HepG2 (cell line): ENCODE measurements at regions not wholly inside any gene's neighbourhood (a gene's known extent, or its start where the extent isn't known, plus 50 kb on each side); places are given as distances from the start of the nearest gene placed in this dataset.
"Not testable (repeated sequence)": the region's sequence is repeated elsewhere in the genome, so short reads cannot be mapped to it uniquely, and the experiment has no call there.

Source experiments
- ATAC-seq: fragments of 200-7000 bp; cut with Tn5 transposase; 3 replicates; pipeline ENCODE4 v1.9.1; 2020; ENCODE audit warnings: mild to moderate bottlenecking, moderate library complexity
- BruUV-seq: library from RNA; stranded (reverse); fragments of 400-500 nt; replicated peaks from 2 replicates; lab custom pipeline; 2021; lab: Mats Ljungman, UMichigan
- CTCF ChIA-PET: fragments of 300-600 bp; formaldehyde crosslinking; extraction: SDS; loops from one replicate; lab custom pipeline; 2021; ENCODE audit warnings: low total read pairs, inconsistent platforms, low intra/inter-chr PET ratio; lab: Yijun Ruan, JAX
- POLR2A ChIA-PET: fragments of 350-600 bp; sonication (Branson Sonifier 250); formaldehyde crosslinking; loops from one replicate; lab custom pipeline; 2020; ENCODE audit warnings: antibody characterized with exemption, inconsistent platforms; lab: Yijun Ruan, JAX
- DNase-seq: peaks from one replicate; pipeline ENCODE4 v3.0.0-alpha.2; 2015; ENCODE audit warnings: low spot score
- FAIRE-seq: peaks from 3 replicates; lab custom pipeline; 2011; peaks lifted over from hg19 to GRCh38; lab: Jason Lieb, UNC
- H2AFZ ChIP-seq: one replicate; pipeline ENCODE4 v1.6.1; 2011; ENCODE audit warnings: low read length, inconsistent platforms
- H3K27ac ChIP-seq: fragments of 300-600 bp; 3 replicates; pipeline ENCODE4 v1.8.0; 2011; ENCODE audit warnings: mixed run types, mild to moderate bottlenecking, mixed read lengths, low read length, inconsistent platforms; ENCODE audit not compliant: insufficient read depth; ENCODE audit errors: extremely low read length
- H3K27me3 ChIP-seq, 2 experiments: fragments of 200-600 bp in 1 of 2; 2 replicates in 1 of 2; 3 replicates in 1 of 2; pipeline versions ENCODE4 v1.6.0 to v1.8.0; 2011; ENCODE audit warnings: low read length in 2 of 2, mild to moderate bottlenecking in 2 of 2, moderate library complexity in 2 of 2, inconsistent platforms in 1 of 2; ENCODE audit not compliant: insufficient read depth in 2 of 2, control insufficient read depth in 1 of 2
- H3K36me3 ChIP-seq, 2 experiments: fragments of 200-600 bp in 1 of 2; replicated peaks in 1 of 2; 2 replicates in 1 of 2; 3 replicates in 1 of 2; pipeline versions ENCODE4 v1.5.1 to v1.8.0; 2011; ENCODE audit warnings: low read length in 2 of 2, inconsistent platforms in 1 of 2; ENCODE audit not compliant: insufficient read depth in 2 of 2, control insufficient read depth in 1 of 2
- H3K4me1 ChIP-seq: 2 replicates; pipeline ENCODE4 v1.5.1; 2012; ENCODE audit warnings: low read length, inconsistent platforms; ENCODE audit not compliant: insufficient read depth
- H3K4me2 ChIP-seq: 2 replicates; pipeline ENCODE4 v1.6.0; 2011; ENCODE audit warnings: low read depth, low read length, inconsistent platforms
- H3K4me3 ChIP-seq, 3 experiments: fragments of 200-600 bp in 1 of 3; sonication (generic), shearing (Covaris generic) in 1 of 3; replicated peaks in 1 of 3; 2 replicates each; pipeline ENCODE4 v1.5.1; 2011 to 2016; ENCODE audit warnings: low read length in 3 of 3, inconsistent platforms in 2 of 3, low read depth in 2 of 3, mild to moderate bottlenecking in 2 of 3, control low read depth in 1 of 3, mixed read lengths in 1 of 3; ENCODE audit not compliant: insufficient read depth in 1 of 3
- H3K79me2 ChIP-seq: one replicate; pipeline ENCODE4 v1.6.1; 2011; ENCODE audit warnings: low read length, inconsistent platforms; ENCODE audit not compliant: insufficient read depth
- H3K9ac ChIP-seq: 2 replicates; pipeline ENCODE4 v1.6.0; 2011; ENCODE audit warnings: mild to moderate bottlenecking, low read depth, low read length, inconsistent platforms; ENCODE audit not compliant: insufficient read depth
- H3K9me3 ChIP-seq: 2 replicates; pipeline ENCODE4 v1.5.1; 2012; ENCODE audit warnings: mild to moderate bottlenecking, low read length
- H4K20me1 ChIP-seq: 2 replicates; pipeline ENCODE4 v1.6.0; 2011; ENCODE audit warnings: inconsistent platforms, mild to moderate bottlenecking, low read length, moderate library complexity; ENCODE audit not compliant: insufficient read depth
- ARID2 ChIP-seq: sonication (generic); formaldehyde crosslinking; IDR thresholded peaks from 2 replicates; pipeline ENCODE4 v1.8.1; 2022; ENCODE audit warnings: mild to moderate bottlenecking, missing genetic modification reagents, borderline replicate concordance
- KAT2B ChIP-seq: fragments of 150-350 bp; IDR thresholded peaks from 2 replicates; pipeline ENCODE4 v1.6.1; 2014; ENCODE audit warnings: low read depth, low read length, borderline replicate concordance
- KLF16 ChIP-seq, 2 experiments: sonication (generic) in 1 of 2; formaldehyde crosslinking in 1 of 2; IDR thresholded peaks; 2 replicates each; pipeline versions ENCODE4 v1.6.1 to v1.8.0; 2016 to 2023; ENCODE audit warnings: missing genetic modification reagents in 2 of 2, missing compliant biosample characterization in 1 of 2
- RFX3 ChIP-seq: IDR thresholded peaks from 2 replicates; pipeline ENCODE4 v1.6.1; 2016; ENCODE audit warnings: missing biosample characterization, missing genetic modification reagents
- TMF1 ChIP-seq: sonication (generic); formaldehyde crosslinking; IDR thresholded peaks from 2 replicates; pipeline ENCODE4 v1.8.1; 2022; ENCODE audit warnings: low read depth, missing genetic modification reagents
- ZFP36L1 ChIP-seq: sonication (generic); formaldehyde crosslinking; IDR thresholded peaks from 2 replicates; pipeline ENCODE4 v1.8.0; 2022; ENCODE audit warnings: mild to moderate bottlenecking, missing genetic modification reagents, moderate library complexity
- ZFP41 ChIP-seq: sonication (generic); formaldehyde crosslinking; IDR thresholded peaks from 2 replicates; pipeline ENCODE4 v1.4.0; 2020; ENCODE audit warnings: mild to moderate bottlenecking, missing genetic modification reagents, borderline replicate concordance
- ZFP90 ChIP-seq: sonication (generic); formaldehyde crosslinking; IDR thresholded peaks from 2 replicates; pipeline ENCODE4 v1.8.0; 2022; ENCODE audit warnings: missing genetic modification reagents, mild to moderate bottlenecking, inconsistent platforms, borderline replicate concordance
- ZKSCAN5 ChIP-seq: sonication (generic); formaldehyde crosslinking; IDR thresholded peaks from 2 replicates; pipeline ENCODE4 v1.5.1; 2020; ENCODE audit warnings: mild to moderate bottlenecking, missing genetic modification reagents
- ZNF256 ChIP-seq: sonication (generic); formaldehyde crosslinking; conservative IDR thresholded peaks from 2 replicates; pipeline ENCODE4 v1.4.0; 2020; ENCODE audit warnings: missing genetic modification reagents
- ZNF407 ChIP-seq: sonication (generic); formaldehyde crosslinking; IDR thresholded peaks from one replicate; pipeline ENCODE4 v1.5.1; 2020; ENCODE audit warnings: mild to moderate bottlenecking, missing genetic modification reagents; ENCODE audit errors: not compliant biosample characterization
- ZNF441 ChIP-seq: sonication (generic); formaldehyde crosslinking; IDR thresholded peaks from 2 replicates; pipeline ENCODE4 v1.7.0; 2021; ENCODE audit warnings: missing genetic modification reagents, borderline replicate concordance
- ZNF572 ChIP-seq: sonication (generic); formaldehyde crosslinking; IDR thresholded peaks from 2 replicates; pipeline ENCODE4 v1.5.1; 2020; ENCODE audit warnings: mild to moderate bottlenecking, missing genetic modification reagents
- ZNF670 ChIP-seq: sonication (generic); formaldehyde crosslinking; IDR thresholded peaks from 2 replicates; pipeline ENCODE4 v1.8.0; 2022; ENCODE audit warnings: mild to moderate bottlenecking, missing genetic modification reagents, borderline replicate concordance
- ZNF788 ChIP-seq: sonication (generic); formaldehyde crosslinking; IDR thresholded peaks from 2 replicates; pipeline ENCODE4 v1.5.0; 2020; ENCODE audit warnings: mild to moderate bottlenecking, missing genetic modification reagents, borderline replicate concordance
- WGBS: methylation state at CpG from one replicate; pipeline ENCODE4 v1.1.6; 2017; ENCODE audit warnings: low lambda C conversion rate; 5-methylcytosine and 5-hydroxymethylcytosine counted together
- in situ Hi-C: cut with HindIII; loops from 2 replicates; pipeline ENCODE4 v1.10.0; 2017; ENCODE audit warnings: low pct_unique_long_range_greater_than_20kb; ENCODE audit not compliant: extremely low pct_ligation_motif_present
- intact Hi-C: fragments of 100-400 bp; cut with micrococcal nuclease; formaldehyde crosslinking; loops from one replicate; pipeline ENCODE4 v1.10.0; 2022; ENCODE audit not compliant: unreplicated experiment
- TF ChIP-seq, protein P1 (sequence below): sonication (generic); formaldehyde crosslinking; IDR thresholded peaks from 2 replicates; pipeline ENCODE4 v1.8.1; 2023; ENCODE audit warnings: mild to moderate bottlenecking, moderate library complexity, missing genetic modification reagents

DNA sequence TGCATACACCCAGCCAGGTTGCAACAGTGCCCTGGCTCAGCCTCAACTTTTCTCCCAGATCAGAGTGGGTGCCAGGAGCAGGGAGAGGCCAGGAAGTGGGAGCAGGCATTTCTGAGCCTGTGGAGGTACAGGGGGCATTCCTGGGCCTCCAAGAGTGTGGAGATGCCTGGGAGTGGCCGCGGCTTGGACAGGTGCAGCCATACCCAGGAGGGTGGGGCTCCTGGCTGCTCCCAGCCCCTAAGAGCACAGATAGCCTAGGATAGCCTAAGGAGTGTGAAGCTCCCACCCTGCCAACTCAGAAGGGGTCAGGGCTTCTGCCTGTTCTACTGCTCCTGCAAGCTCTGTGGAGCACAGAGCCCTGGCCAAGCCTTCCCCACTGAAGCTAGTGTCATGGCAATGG, 543.4 kb downstream of the RPL10L start (continued):
- no peak for TF ChIP-seq ZFP36L1 (CRISPR knock-in tag)
- TF ChIP-seq ZNF670: no peak
- TF ChIP-seq ARID2 (CRISPR knock-in tag): no peak
- no peak for TF ChIP-seq RFX3 (CRISPR knock-in tag)
- no peak for TF ChIP-seq ZFP41 (CRISPR knock-in tag)
- no peak for TF ChIP-seq ZKSCAN5
- no peak for TF ChIP-seq ZNF572 (CRISPR knock-in tag)
- no peak for TF ChIP-seq ZNF788 (CRISPR knock-in tag)
- no peak for TF ChIP-seq TMF1 (CRISPR knock-in tag)
- no peak for TF ChIP-seq ZNF407 (CRISPR knock-in tag)
- TF ChIP-seq ZNF441: no peak
- no peak for TF ChIP-seq ZFP90
- TF ChIP-seq, protein P1, sequence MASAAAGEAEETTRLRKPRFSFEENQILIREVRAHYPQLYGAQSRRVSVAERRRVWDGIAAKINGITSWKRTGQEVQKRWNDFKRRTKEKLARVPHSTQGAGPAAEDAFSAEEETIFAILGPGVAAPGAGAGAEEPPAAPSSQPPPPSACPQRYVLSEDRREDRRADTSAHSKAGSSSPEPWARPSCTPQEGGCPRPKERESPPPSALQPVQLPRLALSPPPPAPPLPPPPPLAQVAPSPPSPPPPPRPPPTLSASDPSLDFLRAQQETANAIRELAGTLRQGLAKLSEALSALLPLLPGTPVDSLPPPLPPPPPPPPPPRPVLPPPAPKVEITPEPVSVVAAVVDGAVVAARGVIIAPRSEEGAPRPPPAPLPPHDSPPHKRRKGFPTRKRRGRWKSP: no peak
- TF ChIP-seq ZNF256 (CRISPR knock-in tag): no peak
- no peak for TF ChIP-seq KLF16 (CRISPR knock-in tag; IDR thresholded peaks at IDR 0.05)
- TF ChIP-seq KAT2B: no peak

DNA sequence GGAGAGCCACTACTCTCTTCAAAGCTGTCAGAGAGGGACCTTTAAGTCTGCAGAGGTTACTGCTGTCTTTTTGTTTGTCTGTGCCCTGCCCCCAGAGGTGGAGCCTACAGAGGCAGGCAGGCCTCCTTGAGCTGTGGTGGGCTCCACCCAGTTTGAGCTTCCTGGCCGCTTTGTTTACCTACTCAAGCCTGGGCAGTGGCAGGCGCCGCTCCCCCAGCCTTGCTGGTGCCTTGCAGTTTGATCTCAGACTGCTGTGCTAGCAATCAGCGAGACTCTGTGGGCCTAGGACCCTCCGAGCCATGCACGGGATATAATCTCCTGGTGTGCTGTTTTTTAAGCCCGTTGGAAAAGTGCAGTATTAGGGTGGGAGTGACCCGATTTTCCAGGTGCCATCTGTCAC, 550.7 kb downstream of the RPL10L start:
- CTCF ChIA-PET, H3K9me3 ChIP-seq, H3K27me3 ChIP-seq, DNase-seq, FAIRE-seq, H3K4me1 ChIP-seq, H4K20me1 ChIP-seq, intact Hi-C loops, H3K4me2 ChIP-seq, H3K36me3 ChIP-seq, H3K4me3 ChIP-seq, H3K79me2 ChIP-seq, H3K9ac ChIP-seq, ATAC-seq, POLR2A ChIA-PET, H3K27ac ChIP-seq, BruUV-seq, in situ Hi-C loops, H2AFZ ChIP-seq: not testable (repeated sequence)
- WGBS: no CpG with 5 or more reads among the region's 8 CpGs
